ENCODE measurements at regions not wholly inside any gene's neighbourhood (a gene's known extent, or its start where the extent isn't known, plus 50 kb on each side); places are given as distances from the start of the nearest gene placed in this dataset.

DNA sequence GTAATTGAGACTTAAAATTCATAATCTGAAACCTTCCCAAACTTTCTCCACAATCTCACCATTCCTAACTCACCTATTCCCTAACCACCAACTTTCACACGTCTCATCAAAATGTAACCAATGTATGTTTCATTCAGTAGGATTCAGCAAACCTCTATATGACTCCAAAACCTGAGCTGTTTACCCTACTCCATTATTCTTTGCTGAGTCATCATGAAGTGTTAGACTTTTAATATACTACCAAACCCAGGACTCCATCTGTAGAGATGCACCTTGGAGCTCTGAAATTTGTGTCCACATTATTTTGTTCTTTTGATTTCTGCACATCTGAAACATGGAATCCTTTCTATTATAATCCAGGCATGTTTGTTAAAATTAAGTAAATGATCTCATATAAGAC, 727.0 kb upstream of the PIK3C3 start:
- no peak overlapping the region for H3K9ac ChIP-seq (ENCODE audit: control insufficient read depth, insufficient read depth, low read length)
- H3K27ac ChIP-seq (ENCODE audit: control insufficient read depth, insufficient read depth): no peak overlapping the region
- TF ChIP-seq BCL11A (IDR thresholded peaks at IDR 0.05; ENCODE audit: low read depth, low read length) (no peak), FOXK2 (IDR thresholded peaks at IDR 0.05) (no peak), RAD21 (IDR thresholded peaks at IDR 0.05; ENCODE audit: insufficient read depth, low read depth, low read length) (no peak), FOXM1 (IDR thresholded peaks at IDR 0.05; ENCODE audit: low read depth, low read length) (no peak), GABPA (IDR thresholded peaks at IDR 0.05; ENCODE audit: low read depth) (no peak), KDM1A (IDR thresholded peaks at IDR 0.05; ENCODE audit: borderline replicate concordance) (no peak), NR2C1 (IDR thresholded peaks at IDR 0.05) (no peak)
- TF ChIP-seq, protein P1, sequence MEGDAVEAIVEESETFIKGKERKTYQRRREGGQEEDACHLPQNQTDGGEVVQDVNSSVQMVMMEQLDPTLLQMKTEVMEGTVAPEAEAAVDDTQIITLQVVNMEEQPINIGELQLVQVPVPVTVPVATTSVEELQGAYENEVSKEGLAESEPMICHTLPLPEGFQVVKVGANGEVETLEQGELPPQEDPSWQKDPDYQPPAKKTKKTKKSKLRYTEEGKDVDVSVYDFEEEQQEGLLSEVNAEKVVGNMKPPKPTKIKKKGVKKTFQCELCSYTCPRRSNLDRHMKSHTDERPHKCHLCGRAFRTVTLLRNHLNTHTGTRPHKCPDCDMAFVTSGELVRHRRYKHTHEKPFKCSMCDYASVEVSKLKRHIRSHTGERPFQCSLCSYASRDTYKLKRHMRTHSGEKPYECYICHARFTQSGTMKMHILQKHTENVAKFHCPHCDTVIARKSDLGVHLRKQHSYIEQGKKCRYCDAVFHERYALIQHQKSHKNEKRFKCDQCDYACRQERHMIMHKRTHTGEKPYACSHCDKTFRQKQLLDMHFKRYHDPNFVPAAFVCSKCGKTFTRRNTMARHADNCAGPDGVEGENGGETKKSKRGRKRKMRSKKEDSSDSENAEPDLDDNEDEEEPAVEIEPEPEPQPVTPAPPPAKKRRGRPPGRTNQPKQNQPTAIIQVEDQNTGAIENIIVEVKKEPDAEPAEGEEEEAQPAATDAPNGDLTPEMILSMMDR (IDR thresholded peaks at IDR 0.05 in 2 of 3, conservative IDR thresholded peaks at IDR 0.05 in 1 of 3; ENCODE audit: control insufficient read depth in 2 of 3, extremely low read depth in 1 of 3, insufficient read depth in 1 of 3, low read depth in 3 of 3, low read length in 3 of 3): no peak
- intact Hi-C loops (cut with micrococcal nuclease; ENCODE audit: unreplicated experiment) (no loop called here), in situ Hi-C loops (cut with MboI) (no loop called here)
- no peak overlapping the region for H2AFZ ChIP-seq (ENCODE audit: control insufficient read depth, low read depth, low read length)
- H3K79me2 ChIP-seq (ENCODE audit: control insufficient read depth, insufficient read depth, low read length): no peaks in the 10 kb centered on the region
- H4K20me1 ChIP-seq (ENCODE audit: control insufficient read depth, insufficient read depth): no peaks in the 10 kb centered on the region
- no peak overlapping the region for H3K4me2 ChIP-seq (ENCODE audit: control insufficient read depth, insufficient read depth)
- DNase-seq (ENCODE audit: low read depth, low spot score) (no peak), FAIRE-seq (no peak), ATAC-seq (no peak)
- H3K9me3 ChIP-seq (replicated peaks; ENCODE audit: control insufficient read depth, insufficient read depth, low read length): no peaks in the 10 kb centered on the region
- ChIA-PET SMC1A (ENCODE audit: uncharacterized antibody, unreplicated experiment) (no interaction called here), CTCF (interaction anchor here (1.1 kb wide), 1 partner anchor 15 kb away, joined by 4 read pairs; no protein-coding TSS in a partner anchor), POLR2A (no interaction called here), RAD21 (ENCODE audit: unreplicated experiment) (no interaction called here)
- BruUV-seq (replicated peaks): no TSS peak
- no peaks in the 10 kb centered on the region for H3K4me1 ChIP-seq (ENCODE audit: control insufficient read depth, insufficient read depth, low read length)
- H3K4me3 ChIP-seq: no peak overlapping the region
- no peaks in the 10 kb centered on the region for H3K36me3 ChIP-seq (ENCODE audit: control insufficient read depth in 2 of 2, insufficient read depth in 2 of 2, low read length in 1 of 2)
- no peaks in the 10 kb centered on the region for H3K27me3 ChIP-seq (replicated peaks in 1 of 2; ENCODE audit: control insufficient read depth in 2 of 2, insufficient read depth in 2 of 2, low read length in 1 of 2)
- WGBS (ENCODE audit: insufficient coverage, insufficient replicate concordance, low lambda C conversion rate, missing lambda C conversion rate): 0% methylated on average over 1 of the region's 1 CpG

All from GM12878 (cell line).